ENCODE measurements at regions not wholly inside any gene's neighbourhood (a gene's known extent, or its start where the extent isn't known, plus 50 kb on each side); places are given as distances from the start of the nearest gene placed in this dataset.
A peak's percentile ranks its signal among the peaks of the same experiment; 100 is the strongest.

- Histone ChIP-seq H2AFZ (ENCODE audit: low read length) (no peak overlapping the region), H3K36me3 (replicated peaks in 1 of 2; ENCODE audit: control insufficient read depth in 2 of 2, insufficient read depth in 2 of 2, low read length in 2 of 2) (no peaks in the 10 kb centered on the region), H3K4me1 (ENCODE audit: control insufficient read depth in 2 of 2, insufficient read depth in 1 of 2, low read depth in 1 of 2, low read length in 2 of 2) (no peaks in the 10 kb centered on the region), H3K4me3 (ENCODE audit: low read length in 2 of 2) (no peak overlapping the region), H2BK12ac (ENCODE audit: low read length) (no peak overlapping the region), H4K8ac (ENCODE audit: low read depth, low read length) (no peak overlapping the region), H2BK15ac (ENCODE audit: low read length) (no peak overlapping the region), H3K14ac (ENCODE audit: low read length) (no peak overlapping the region), H3K79me1 (ENCODE audit: low read depth, low read length) (no peaks in the 10 kb centered on the region), H3K9ac (ENCODE audit: low read depth, low read length, poor library complexity) (no peak overlapping the region), H3K4ac (ENCODE audit: low read length) (no peak overlapping the region), H3K23ac (ENCODE audit: low read depth, low read length, poor library complexity) (no peak overlapping the region), H3K9me3 (replicated peaks in 1 of 2; ENCODE audit: control insufficient read depth in 2 of 2, insufficient read depth in 1 of 2, low read depth in 1 of 2, low read length in 2 of 2) (no peaks in the 10 kb centered on the region), H3K18ac (ENCODE audit: low read length) (no peak overlapping the region), H3K27me3 (ENCODE audit: control insufficient read depth in 3 of 3, insufficient read depth in 3 of 3, low read depth in 1 of 3, low read length in 3 of 3) (no peaks in the 10 kb centered on the region), H2AK5ac (ENCODE audit: low read depth, low read length) (no peak overlapping the region), H3K4me2 (ENCODE audit: insufficient read depth, low read length, poor library complexity, severe bottlenecking) (no peak overlapping the region), H2BK5ac (ENCODE audit: low read length) (no peak overlapping the region), H4K91ac (ENCODE audit: low read depth, low read length, poor library complexity) (no peak overlapping the region), H3K27ac (replicated peaks; ENCODE audit: low read length) (no peak overlapping the region), H2BK120ac (ENCODE audit: low read depth, low read length) (no peak overlapping the region)
- no CpG with 5 or more reads among the region's 2 CpGs for WGBS, 2 donors (ENCODE audit: extremely low coverage in 2 of 2, insufficient read length in 2 of 2, insufficient replicate concordance in 1 of 2)
- no peak for DNase-seq (ENCODE audit: low spot score)
Measured at GRCh38 chr13:37482331-37482730, 116.2 kb downstream of the POSTN start.

- Histone ChIP-seq H3K79me1 (ENCODE audit: low read depth, low read length) (no peaks in the 10 kb centered on the region), H3K4me1 (ENCODE audit: control insufficient read depth in 2 of 2, insufficient read depth in 1 of 2, low read depth in 1 of 2, low read length in 2 of 2) (peaks cover 0 to under 1% of the 10 kb centered on the region in 2 donors), H2BK12ac (ENCODE audit: low read length) (no peak overlapping the region), H2AK5ac (ENCODE audit: low read depth, low read length) (no peak overlapping the region), H2BK15ac (ENCODE audit: low read length) (no peak overlapping the region), H3K23ac (ENCODE audit: low read depth, low read length, poor library complexity) (no peak overlapping the region), H3K4ac (ENCODE audit: low read length) (no peak overlapping the region), H2BK120ac (ENCODE audit: low read depth, low read length) (no peak overlapping the region), H3K4me3 (ENCODE audit: low read length in 2 of 2) (no peak overlapping the region), H2AFZ (ENCODE audit: low read length) (peak overlapping the region; percentile 26), H4K91ac (ENCODE audit: low read depth, low read length, poor library complexity) (no peak overlapping the region), H3K27me3 (ENCODE audit: control insufficient read depth in 3 of 3, insufficient read depth in 3 of 3, low read depth in 1 of 3, low read length in 3 of 3) (no peaks in the 10 kb centered on the region), H3K18ac (ENCODE audit: low read length) (no peak overlapping the region), H3K4me2 (ENCODE audit: insufficient read depth, low read length, poor library complexity, severe bottlenecking) (no peak overlapping the region), H3K14ac (ENCODE audit: low read length) (no peak overlapping the region), H2BK5ac (ENCODE audit: low read length) (no peak overlapping the region), H3K27ac (replicated peaks; ENCODE audit: low read length) (no peak overlapping the region), H4K8ac (ENCODE audit: low read depth, low read length) (no peak overlapping the region), H3K9ac (ENCODE audit: low read depth, low read length, poor library complexity) (no peak overlapping the region), H3K36me3 (replicated peaks in 1 of 2; ENCODE audit: control insufficient read depth in 2 of 2, insufficient read depth in 2 of 2, low read length in 2 of 2) (no peaks in the 10 kb centered on the region), H3K9me3 (replicated peaks in 1 of 2; ENCODE audit: control insufficient read depth in 2 of 2, insufficient read depth in 1 of 2, low read depth in 1 of 2, low read length in 2 of 2) (no peaks in the 10 kb centered on the region)
- no CpG with 5 or more reads among the region's 1 CpG for WGBS, 2 donors (ENCODE audit: extremely low coverage in 2 of 2, insufficient read length in 2 of 2, insufficient replicate concordance in 1 of 2)
- no peak for DNase-seq (ENCODE audit: low spot score)
Measured at GRCh38 chr13:37481885-37482227, 116.7 kb downstream of the POSTN start.

GRCh38 chr13:37481011-37481884 lies 117.3 kb downstream of the POSTN start:
- Histone ChIP-seq H4K91ac (ENCODE audit: low read depth, low read length, poor library complexity) (no peak overlapping the region), H2AFZ (ENCODE audit: low read length) (peak overlapping the region; percentile 26), H3K23ac (ENCODE audit: low read depth, low read length, poor library complexity) (no peak overlapping the region), H3K9ac (ENCODE audit: low read depth, low read length, poor library complexity) (no peak overlapping the region), H2BK15ac (ENCODE audit: low read length) (no peak overlapping the region), H3K18ac (ENCODE audit: low read length) (no peak overlapping the region), H3K79me1 (ENCODE audit: low read depth, low read length) (no peaks in the 10 kb centered on the region), H3K36me3 (replicated peaks in 1 of 2; ENCODE audit: control insufficient read depth in 2 of 2, insufficient read depth in 2 of 2, low read length in 2 of 2) (no peaks in the 10 kb centered on the region), H2AK5ac (ENCODE audit: low read depth, low read length) (no peak overlapping the region), H3K4me1 (ENCODE audit: control insufficient read depth in 2 of 2, insufficient read depth in 1 of 2, low read depth in 1 of 2, low read length in 2 of 2) (peaks cover 0 to 3% of the 10 kb centered on the region in 2 donors), H3K14ac (ENCODE audit: low read length) (no peak overlapping the region), H2BK5ac (ENCODE audit: low read length) (no peak overlapping the region), H4K8ac (ENCODE audit: low read depth, low read length) (no peak overlapping the region), H3K27ac (replicated peaks; ENCODE audit: low read length) (no peak overlapping the region), H3K4me3 (ENCODE audit: low read length in 2 of 2) (no peak overlapping the region), H2BK12ac (ENCODE audit: low read length) (no peak overlapping the region), H3K4me2 (ENCODE audit: insufficient read depth, low read length, poor library complexity, severe bottlenecking) (no peak overlapping the region), H3K4ac (ENCODE audit: low read length) (no peak overlapping the region), H2BK120ac (ENCODE audit: low read depth, low read length) (no peak overlapping the region), H3K27me3 (ENCODE audit: control insufficient read depth in 3 of 3, insufficient read depth in 3 of 3, low read depth in 1 of 3, low read length in 3 of 3) (no peaks in the 10 kb centered on the region), H3K9me3 (replicated peaks in 1 of 2; ENCODE audit: control insufficient read depth in 2 of 2, insufficient read depth in 1 of 2, low read depth in 1 of 2, low read length in 2 of 2) (no peaks in the 10 kb centered on the region)
- no peak for DNase-seq (ENCODE audit: low spot score)
- WGBS, 2 donors (ENCODE audit: extremely low coverage in 2 of 2, insufficient read length in 2 of 2, insufficient replicate concordance in 1 of 2), result no CpG with 5 or more reads among the region's 7 CpGs

GRCh38 chr13:37479916-37480315 lies 118.7 kb downstream of the POSTN start:
- Histone ChIP-seq H3K18ac (ENCODE audit: low read length) (no peak overlapping the region), H4K91ac (ENCODE audit: low read depth, low read length, poor library complexity) (no peak overlapping the region), H3K4me3 (ENCODE audit: low read length in 2 of 2) (no peak overlapping the region), H2BK5ac (ENCODE audit: low read length) (no peak overlapping the region), H3K27ac (replicated peaks; ENCODE audit: low read length) (no peak overlapping the region), H2AFZ (ENCODE audit: low read length) (no peak overlapping the region), H3K4me1 (ENCODE audit: control insufficient read depth in 2 of 2, insufficient read depth in 1 of 2, low read depth in 1 of 2, low read length in 2 of 2) (peaks cover 2 to 3% of the 10 kb centered on the region in 2 donors), H3K23ac (ENCODE audit: low read depth, low read length, poor library complexity) (no peak overlapping the region), H3K27me3 (ENCODE audit: control insufficient read depth in 3 of 3, insufficient read depth in 3 of 3, low read depth in 1 of 3, low read length in 3 of 3) (no peaks in the 10 kb centered on the region), H3K4me2 (ENCODE audit: insufficient read depth, low read length, poor library complexity, severe bottlenecking) (no peak overlapping the region), H3K9ac (ENCODE audit: low read depth, low read length, poor library complexity) (no peak overlapping the region), H3K14ac (ENCODE audit: low read length) (no peak overlapping the region), H3K9me3 (replicated peaks in 1 of 2; ENCODE audit: control insufficient read depth in 2 of 2, insufficient read depth in 1 of 2, low read depth in 1 of 2, low read length in 2 of 2) (no peaks in the 10 kb centered on the region), H2AK5ac (ENCODE audit: low read depth, low read length) (no peak overlapping the region), H2BK12ac (ENCODE audit: low read length) (no peak overlapping the region), H4K8ac (ENCODE audit: low read depth, low read length) (no peak overlapping the region), H3K4ac (ENCODE audit: low read length) (no peak overlapping the region), H2BK15ac (ENCODE audit: low read length) (no peak overlapping the region), H3K79me1 (ENCODE audit: low read depth, low read length) (no peaks in the 10 kb centered on the region), H2BK120ac (ENCODE audit: low read depth, low read length) (no peak overlapping the region), H3K36me3 (replicated peaks in 1 of 2; ENCODE audit: control insufficient read depth in 2 of 2, insufficient read depth in 2 of 2, low read length in 2 of 2) (no peaks in the 10 kb centered on the region)
- WGBS, 2 donors (ENCODE audit: extremely low coverage in 2 of 2, insufficient read length in 2 of 2, insufficient replicate concordance in 1 of 2), result no CpG with 5 or more reads among the region's 1 CpG
- no peak for DNase-seq (ENCODE audit: low spot score)
